Astrocyte of the hippocampus (primary cell): ENCODE measurements at regions not wholly inside any gene's neighbourhood (a gene's known extent, or its start where the extent isn't known, plus 50 kb on each side); places are given as distances from the start of the nearest gene placed in this dataset.
A peak's percentile ranks its signal among the peaks of the same experiment; 100 is the strongest.

Source experiments
- DNase-seq: peaks from one replicate; pipeline ENCODE4 v3.0.0; 2011; ENCODE audit warnings: low read depth, low spot score

DNA sequence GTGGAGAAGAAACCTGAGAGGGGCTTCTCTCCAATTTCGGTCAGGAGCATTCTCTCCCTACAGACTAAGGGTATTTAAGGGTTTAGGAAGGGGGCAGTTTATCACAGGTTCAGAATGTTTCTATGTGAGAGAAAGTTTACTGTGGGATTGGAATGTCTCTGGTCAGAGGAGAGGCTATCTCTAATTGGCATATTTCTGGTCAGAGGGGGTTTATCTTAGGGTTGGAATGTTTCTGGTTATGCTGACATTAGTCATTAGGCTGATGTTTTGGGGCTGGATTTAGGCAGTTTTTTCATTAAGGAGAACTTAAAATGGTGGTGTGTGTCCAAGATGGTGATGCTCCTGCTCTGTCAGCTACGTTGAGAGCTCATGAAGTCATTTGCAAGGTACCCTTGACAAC, 758.0 kb downstream of the TYW1 start:
- peak; percentile 58 for DNase-seq

DNA sequence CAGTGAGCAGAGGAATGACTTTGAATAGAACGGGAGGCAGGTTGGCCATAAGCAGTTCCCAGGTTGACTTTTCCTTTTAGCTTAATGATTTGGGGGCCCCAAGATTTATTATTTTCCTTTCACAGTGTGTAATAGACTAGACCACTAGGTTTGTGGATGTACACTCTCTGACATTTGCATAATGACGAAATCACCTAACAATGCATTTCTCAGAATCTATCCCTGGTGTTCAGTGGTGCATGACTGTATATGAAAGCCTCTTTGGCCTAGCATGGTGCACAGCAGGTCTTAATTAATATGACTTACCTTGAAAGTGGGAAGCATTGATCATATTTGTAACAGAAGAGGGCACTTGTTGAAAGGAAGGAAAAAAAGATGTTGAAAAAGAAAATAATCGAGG, 761.9 kb downstream of the TYW1 start:
- peak; percentile 56 for DNase-seq

DNA sequence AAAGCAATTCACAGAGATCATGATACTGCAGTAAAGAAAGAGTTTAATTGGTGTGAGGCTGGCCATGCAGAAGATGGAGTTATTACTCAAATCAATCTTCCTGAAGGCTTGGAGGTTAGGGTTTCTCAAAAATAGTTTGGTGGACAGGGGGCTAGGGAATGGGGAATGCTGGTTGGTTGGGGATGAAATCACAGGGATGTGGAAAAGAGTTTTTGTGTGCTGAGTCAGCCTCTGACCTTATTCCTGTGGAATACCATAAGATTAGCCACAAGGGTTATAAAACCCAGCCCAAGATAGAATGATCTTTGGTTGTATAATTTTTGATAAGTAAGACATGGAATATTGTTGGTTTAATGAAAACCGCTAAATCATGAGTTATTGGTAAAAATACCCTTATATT, 764.3 kb downstream of the TYW1 start:
- DNase-seq = peak; percentile 57

DNA sequence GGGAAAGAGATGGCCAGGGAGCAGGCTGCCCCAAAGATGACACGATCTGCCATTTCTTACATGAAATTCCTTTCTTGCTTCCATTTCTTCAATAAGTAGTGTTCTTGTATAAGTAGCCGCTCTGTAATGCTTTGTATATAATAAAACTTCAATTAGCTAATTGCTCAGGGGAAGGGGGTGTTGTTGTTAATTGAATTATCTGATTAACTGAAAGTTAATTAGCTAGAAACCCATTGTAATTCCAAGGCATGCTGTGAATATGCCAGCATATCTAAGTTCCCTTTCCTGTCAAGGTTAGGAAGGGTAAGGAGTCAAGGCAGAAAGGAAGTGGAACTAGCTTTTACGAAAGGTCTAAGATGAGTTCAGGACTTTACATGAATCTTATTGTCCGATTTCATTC, 765.9 kb downstream of the TYW1 start:
- no peak for DNase-seq

DNA sequence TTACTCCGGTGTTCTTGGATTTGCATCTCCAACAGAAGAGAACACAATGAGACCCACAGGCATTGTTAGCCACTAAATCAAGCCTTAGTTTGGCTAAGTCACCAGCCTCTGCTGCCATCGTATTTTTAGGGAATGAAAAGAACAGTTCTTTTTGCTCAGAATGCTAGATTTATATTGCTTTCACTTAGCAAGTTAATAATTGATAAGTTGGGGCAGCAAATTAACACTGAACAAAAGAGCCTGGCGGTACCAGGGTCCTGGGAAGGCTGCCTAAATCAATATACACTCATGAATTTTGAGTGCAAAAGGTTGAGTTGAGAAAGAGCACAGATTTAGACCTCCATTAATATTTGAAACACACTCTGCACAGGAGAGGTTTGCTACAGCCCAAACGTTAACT, 767.7 kb downstream of the TYW1 start:
- DNase-seq = no peak

DNA sequence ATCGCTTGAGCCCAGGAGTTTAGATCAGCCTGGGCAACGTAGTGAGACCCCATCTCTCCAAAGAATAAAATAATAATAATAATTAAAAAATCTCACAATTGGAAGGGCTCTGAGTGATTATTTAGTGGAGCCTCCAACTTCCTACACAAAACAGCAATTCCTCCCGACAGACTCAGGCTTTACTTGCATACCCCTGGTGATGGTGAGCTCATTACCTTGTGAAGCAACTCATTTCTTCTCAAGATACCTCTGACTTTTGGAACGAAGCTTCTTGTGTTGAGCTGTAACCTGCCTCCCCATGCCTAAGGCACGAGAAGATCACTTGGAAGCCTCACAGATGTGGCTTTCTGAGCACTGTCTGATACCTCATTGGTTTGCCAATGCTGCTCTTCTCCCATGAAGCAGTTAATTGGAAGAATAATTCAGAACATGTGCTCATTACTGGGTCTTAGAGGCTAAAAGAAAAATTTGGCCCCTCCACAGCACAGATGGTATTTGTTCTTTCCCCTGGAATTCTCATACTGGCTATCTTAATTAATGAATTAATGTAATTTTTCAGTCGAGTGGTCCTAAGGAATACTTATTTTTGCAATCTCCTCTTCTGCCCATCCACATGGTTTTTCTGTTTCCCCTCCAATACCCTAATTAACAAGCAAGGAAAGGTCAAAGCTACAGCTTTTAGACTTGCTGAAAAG, 769.0 kb downstream of the TYW1 start:
- no peak for DNase-seq

DNA sequence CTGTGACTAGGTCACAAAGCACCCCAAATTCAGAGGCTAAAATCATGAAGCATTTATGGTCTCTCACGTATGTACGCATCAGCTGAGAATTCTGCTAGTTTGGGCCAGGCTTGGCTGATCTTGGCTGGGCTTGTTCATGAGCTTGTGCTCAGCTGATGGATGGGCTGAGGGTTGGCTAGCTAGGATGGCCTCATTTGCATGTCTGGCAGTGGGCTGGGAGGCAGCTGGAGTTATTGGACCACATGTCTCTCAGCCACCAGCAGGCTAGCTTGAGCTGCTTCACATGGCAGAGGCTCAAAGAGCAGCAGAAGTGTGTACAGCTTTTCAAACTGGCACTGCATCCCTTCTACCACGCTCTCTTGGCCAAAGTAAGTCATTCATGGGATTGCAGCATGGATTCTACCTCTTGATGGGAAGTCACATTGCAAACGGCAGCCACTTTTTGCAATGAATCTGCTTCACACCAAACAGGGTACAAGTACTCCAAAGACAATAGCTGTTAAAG, 770.3 kb downstream of the TYW1 start:
- DNase-seq = no peak

DNA sequence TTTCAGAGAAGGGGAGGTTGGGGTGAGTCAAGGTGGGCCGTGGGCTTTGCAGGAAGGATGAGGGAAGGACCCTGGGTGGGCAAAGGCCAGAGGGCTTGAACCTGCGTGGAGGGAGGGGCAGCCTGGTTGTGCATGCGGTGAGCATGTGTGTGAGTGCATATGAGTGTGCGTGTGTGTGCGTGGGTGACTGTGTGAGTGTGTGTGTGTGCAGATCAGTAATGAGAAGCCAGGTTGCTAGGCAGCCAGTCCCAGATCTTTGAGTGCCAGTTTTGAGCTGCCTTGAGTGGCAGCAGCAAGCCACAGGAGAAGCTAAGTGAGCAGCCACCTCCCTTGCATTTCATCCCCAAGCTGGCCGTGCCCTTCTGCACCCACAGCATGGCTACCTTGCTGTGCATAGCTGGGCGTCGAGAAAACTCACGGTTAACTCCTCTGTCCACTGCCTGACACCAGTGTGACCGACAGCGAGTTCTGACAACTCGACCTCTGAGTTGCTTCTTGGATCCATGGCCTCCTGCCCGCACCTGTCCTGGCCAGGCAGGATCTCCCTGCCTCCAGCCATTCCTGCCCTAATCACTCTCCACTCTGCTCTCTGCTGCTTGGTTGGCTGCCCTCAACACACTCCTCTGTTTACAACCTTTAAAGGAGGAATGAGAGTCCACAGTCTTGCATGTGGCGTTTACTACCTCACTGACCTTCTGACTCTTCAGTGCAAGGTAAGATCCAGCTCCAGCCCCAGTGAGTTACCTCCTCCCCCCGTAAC, 775.4 kb downstream of the TYW1 start:
- no peak for DNase-seq

DNA sequence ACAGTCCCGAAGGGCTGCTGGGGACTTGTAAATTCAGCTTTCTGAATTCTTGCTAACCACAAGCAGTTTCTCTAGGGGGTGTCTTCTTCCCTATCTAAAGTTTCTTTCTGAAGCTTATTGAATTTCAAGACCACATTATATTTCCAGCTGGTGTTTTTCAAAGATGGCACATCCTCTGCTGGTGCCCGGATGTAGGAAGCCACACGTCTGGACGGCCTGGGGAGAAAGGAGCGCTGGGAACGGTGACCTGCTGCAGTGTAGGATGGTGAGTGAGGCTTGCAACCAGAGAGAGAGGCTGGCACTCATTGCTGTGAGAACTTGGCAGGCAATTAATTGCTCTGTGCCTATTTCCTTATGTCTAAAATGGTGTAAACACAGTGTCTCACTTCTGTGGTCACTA, 776.4 kb downstream of the TYW1 start:
- no peak for DNase-seq

DNA sequence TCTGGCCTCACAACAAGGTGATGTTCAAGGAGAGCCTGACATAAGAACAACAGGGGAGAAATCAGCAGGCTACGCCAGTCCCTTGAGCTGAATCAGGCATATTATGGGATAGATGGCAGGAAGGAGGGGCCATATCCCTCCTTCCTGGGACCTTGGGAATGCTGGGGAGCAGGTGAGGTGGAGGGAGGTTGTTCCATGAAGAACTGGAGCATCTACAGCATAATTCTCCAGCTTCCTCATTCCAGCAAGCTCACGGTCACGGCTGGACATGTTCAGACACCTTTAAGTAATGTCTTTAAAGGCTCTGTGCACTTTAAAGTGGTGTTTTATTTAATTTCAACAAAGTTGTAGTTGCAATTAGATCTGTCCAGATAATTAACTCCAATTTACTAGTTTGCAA, 780.5 kb downstream of the TYW1 start:
- no peak for DNase-seq

DNA sequence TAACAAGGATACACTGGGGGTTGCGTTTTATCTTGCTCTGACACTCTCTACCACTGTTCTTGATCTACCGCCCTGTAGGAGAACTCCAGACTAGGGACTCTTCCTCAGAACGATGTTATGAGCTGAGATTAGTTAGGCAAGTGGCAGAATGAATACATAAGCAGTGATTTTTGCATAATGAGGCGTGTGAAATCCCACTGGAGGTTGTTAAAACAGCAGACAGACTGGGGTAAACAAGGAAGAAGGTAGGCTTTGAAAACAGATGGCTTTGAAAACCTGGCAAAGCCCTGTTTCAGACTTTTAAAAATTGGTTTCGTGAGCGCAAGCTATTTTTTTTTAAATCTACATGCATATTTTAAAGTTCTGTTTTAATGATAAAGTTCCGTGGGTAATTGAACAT, 785.2 kb downstream of the TYW1 start:
- no peak for DNase-seq

DNA sequence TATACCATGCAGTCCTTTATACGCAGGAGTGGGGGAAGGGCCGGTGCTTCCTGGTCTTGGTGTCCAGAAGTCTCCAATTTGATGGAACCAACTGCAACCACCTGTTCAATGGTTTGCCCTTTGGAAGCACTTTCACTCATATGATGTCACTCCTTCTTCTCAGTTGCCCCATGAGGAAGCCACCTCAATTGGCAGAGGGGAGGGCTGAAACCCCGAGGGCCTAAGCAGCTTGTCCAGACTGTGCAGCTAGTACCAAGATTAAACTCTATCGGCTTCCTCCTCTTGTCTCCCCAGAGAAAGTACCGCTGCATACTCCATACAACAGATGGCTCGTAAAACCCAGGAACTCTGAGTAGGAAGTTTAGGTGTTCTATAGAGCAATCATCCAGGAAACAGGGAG, 789.4 kb downstream of the TYW1 start:
- no peak for DNase-seq

DNA sequence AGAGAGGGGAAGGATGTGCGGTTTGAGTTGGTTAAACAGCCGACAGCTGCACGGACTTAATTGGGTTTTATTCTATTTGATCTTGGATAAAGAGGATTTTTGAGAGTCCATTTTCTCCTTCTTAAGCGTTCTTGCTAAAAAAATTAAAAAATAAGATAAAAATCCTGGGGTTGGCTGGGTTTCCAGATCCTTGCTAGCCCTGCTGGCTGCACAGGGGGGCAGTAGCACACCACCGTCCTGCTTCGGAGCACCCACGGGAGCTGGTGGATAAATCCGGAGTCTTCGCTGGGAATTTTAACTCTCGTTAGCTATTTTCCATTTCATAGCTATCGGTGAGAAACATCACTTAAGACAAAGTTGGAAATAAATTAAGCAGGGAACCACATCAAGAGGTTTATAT, 792.0 kb downstream of the TYW1 start:
- peak; percentile 54 for DNase-seq

DNA sequence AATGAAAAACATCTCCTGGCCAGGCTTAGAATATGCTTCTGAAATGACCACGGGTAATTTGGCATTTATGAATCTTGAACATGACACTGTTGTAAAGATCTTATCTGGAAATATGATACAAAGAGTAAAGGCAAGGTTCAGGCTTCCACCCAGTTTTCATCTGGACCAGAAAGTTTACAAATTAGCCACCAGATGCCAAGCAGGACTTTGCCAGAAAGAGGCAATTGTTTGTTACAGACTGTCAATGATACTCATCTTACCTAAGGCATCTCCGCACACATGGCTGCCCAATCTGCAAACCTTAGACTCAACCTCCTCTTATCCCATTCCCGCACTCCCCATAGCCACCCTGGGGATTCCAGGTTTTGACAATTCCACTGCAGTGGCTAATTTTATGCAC, 795.3 kb downstream of the TYW1 start:
- DNase-seq = no peak

DNA sequence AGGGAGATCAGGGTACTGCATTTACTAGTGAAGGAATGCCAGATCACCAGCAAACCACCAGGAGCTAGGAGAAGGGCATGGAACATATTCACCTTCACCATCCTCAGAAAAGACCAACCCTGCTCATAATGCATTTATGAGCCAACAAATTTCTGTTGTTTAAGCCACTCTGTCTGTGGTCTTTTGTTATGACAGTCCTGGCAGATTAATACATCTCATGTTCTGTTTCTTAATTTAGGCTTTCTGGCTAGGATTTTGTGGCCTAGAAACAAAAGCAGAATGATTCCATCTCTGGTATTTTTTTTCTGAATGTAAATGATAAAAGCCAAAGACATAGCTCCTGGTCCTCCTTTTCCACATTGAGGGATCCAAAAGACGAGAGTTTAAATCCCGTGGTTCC, 797.9 kb downstream of the TYW1 start:
- DNase-seq = no peak

DNA sequence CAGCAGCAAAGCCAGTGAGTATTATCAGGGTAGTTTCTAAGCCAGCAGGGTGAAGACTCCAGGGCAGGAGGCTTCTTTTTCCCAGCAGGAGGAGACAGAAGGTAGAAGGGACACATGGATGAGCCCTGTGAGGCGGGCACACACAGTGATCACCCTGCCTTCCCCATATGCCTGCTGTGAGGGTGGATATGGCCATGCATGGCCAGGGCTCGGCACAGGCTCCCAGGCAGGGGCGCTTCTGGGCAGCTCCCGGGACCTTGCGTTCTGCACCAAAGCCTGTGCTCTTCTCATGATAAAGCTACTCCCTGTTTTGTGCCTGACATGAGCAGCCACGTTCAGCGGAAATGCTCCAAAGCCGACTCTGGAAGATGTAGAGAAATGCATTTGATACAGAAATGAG, 807.2 kb downstream of the TYW1 start:
- no peak for DNase-seq

DNA sequence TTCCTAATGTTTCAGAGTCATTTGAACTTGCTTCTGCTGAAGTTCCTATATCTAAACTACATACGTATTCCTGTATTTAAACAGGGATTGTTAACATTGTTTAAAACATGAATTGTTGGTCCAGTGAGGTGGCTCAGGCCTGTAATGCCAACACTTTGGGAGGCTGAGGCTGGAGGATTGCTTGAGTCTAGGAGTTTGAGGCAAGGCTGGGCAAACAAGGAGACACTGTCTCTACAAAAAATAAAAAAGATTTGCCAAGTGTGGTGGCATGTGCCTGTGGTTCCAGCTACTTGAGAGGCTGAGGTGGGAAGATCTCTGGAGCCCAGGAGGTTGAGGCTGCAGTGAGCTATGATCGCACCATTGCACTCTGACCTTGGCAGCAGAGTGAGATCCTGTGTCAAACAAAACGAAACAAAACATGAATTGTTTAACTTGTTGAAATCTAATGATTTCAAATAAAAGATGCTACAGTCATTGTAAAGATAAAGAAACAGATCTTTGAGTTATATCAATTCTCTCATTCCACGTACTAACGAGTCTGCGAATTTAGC, 809.4 kb downstream of the TYW1 start:
- no peak for DNase-seq

DNA sequence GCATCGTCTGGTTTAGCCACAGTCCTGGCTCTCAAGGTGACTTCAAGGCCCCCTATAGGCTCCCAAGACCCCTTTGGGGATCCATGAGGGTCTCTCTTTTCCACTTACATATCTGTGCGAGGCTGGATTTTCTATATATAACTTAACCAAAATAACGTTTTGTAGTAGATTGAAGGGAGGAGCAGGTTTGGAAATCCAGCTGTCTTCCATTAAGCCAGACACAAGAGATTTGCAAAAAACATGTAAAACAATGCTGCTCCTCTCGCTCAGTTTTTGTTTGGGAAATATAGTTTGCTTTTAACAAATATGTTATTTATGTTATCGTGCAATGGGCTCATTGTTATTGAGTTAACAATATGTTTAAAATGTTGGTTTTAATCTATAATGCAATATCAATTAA, 811.2 kb downstream of the TYW1 start:
- no peak for DNase-seq

DNA sequence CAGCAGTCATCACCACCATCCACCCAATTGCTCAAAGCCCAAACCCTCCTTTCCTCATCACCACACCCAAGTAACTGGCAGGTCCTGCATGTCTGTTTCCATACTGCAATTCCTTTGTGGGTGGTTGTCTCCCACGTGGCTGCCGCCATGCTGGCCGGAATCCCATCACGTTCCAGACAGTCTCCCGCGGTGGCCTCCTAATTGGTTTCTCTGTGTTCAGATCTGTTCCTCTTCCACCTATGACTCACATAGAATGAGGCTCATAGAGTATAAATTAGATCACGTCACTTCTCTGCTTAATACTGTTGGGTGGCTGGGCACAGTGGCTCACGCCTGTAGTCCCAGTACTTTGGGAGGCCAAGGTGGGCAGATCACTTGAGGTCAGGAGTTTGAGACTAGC, 813.0 kb downstream of the TYW1 start:
- peak; percentile 42 for DNase-seq

DNA sequence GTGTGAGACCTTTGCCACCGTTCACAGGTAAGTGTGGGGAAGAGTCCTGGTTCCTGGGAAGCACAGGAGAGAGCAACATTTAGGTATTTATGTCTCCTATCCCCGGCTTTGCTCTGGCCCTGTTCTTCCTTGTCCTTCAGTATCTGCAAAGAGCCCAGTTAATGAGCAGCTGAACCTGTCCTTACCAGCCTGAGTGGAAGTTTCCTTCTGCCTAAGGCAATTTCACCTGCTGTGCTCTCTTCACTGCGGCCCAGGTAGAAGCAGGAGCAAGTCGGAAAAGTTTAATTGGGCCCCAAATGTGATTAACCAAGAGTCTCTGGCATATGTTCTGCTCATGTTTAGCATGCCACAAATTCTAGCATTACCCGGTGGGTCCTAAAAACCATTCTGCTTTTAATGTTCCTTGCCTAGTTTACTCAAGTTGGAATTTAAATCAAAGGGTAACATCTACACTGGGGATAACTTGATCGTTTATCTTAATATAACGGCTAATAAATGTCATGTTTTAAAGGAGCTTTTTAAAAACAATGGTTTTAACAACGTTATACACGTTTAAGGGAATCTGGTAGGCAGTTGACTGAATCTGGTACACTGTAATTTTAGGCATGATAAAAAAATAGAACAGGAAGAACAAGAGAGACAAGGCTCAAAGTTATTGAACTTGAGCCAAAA, 817.1 kb downstream of the TYW1 start:
- no peak for DNase-seq

DNA sequence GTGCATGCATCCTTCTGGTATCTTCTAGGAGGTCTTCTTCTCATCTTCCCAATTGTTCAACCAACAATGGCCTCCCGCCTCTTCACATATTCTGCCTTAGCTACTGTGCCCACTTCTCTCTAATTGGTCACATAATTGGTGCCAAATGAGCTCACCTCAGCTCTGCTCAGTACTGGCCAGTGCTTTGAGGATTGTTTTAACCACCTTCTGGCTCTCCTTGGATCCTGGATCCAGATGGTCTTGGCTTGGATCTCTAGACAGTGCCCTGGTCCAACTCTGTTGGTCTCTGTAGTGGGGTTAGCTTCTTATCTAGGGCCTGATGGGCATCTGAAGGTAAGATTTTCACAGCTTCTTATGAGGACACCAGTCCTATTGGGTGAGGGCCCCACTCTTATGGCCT, 820.8 kb downstream of the TYW1 start:
- no peak for DNase-seq

DNA sequence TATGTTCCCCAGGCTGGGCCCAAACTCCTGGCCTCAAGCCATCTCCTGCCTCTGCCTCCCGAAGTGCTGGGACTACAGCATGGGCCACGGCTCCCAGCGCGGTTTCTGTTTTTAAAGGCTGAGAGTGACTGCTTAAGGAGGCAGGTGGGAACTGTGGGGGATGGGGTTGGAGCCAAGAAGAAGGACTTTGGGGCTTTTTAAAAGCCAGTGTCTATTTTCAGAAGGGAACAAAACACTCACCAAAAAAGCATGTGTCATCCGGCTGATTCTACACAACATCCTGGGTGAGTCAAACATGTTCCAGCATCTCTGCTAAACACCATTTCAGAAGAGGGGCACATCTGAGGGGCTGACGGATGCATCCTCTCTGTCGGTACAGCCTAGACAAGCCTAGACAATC, 824.5 kb downstream of the TYW1 start:
- peak; percentile 32 for DNase-seq

DNA sequence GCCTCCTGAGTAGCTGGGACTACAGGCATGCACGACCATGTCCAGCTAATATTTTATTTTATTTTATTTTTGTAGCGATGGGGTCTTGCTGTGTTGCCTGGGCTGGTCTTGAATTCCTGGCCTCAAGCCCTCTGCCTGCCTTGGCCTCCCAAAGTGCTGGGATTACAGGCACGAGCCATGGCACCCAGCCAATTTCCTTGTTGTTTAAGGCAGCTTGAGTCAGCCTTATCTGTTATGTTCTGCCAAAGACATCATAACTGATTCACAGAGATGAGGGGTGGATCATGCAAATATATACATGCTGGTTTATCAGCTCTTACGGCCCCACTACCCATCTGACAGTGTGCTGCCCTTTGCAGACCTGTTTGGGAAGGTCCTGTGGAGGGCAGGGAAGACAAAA, 826.7 kb downstream of the TYW1 start:
- DNase-seq = peak; percentile 30
